HCT116 (cell line): ENCODE measurements at regions not wholly inside any gene's neighbourhood (a gene's known extent, or its start where the extent isn't known, plus 50 kb on each side); places are given as distances from the start of the nearest gene placed in this dataset.

Experiments used
- ATAC-seq: fragments of 200-7000 bp; cut with Tn5 transposase; 2 replicates; pipeline ENCODE4 v1.9.1; 2020; ENCODE audit warnings: mild to moderate bottlenecking, moderate library complexity
- BruUV-seq: library from RNA; stranded (reverse); fragments of 400-500 nt; replicated peaks from 2 replicates; lab custom pipeline; 2021; lab: Mats Ljungman, UMichigan
- CTCF ChIA-PET: fragments of 300-600 bp; sonication (Branson Sonifier 250); formaldehyde crosslinking; loops from one replicate; lab custom pipeline; 2021; ENCODE audit warnings: antibody characterized with exemption; lab: Charles Lee
- POLR2A ChIA-PET: fragments of 300-600, 350-600 bp; sonication (Branson Sonifier 250); formaldehyde crosslinking; loops from one replicate; lab custom pipeline; 2021; ENCODE audit warnings: antibody characterized with exemption; lab: Charles Lee
- RAD21 ChIA-PET, 2 experiments: fragments of 300-600 bp; sonication (Branson Sonifier 250); formaldehyde crosslinking; loops; one replicate each; lab custom pipeline; 2023; ENCODE audit warnings: low total read pairs in 2 of 2; ENCODE audit not compliant: uncharacterized antibody in 2 of 2, unreplicated experiment in 2 of 2, low non-redundant PET in 1 of 2; lab: Charles Lee
- DNase-seq: peaks from one replicate; pipeline ENCODE4 v3.0.0-alpha.2; 2010; ENCODE audit warnings: low read depth, low spot score
- H2AFZ ChIP-seq: fragments of 200-600 bp; shearing (Covaris generic), sonication (generic); 2 replicates; pipeline ENCODE4 v1.6.1; 2017; ENCODE audit warnings: low read depth, mixed run types, mixed read lengths, antibody characterized with exemption, low read length; ENCODE audit not compliant: poor library complexity, severe bottlenecking
- H3K27ac ChIP-seq: 2 replicates; pipeline ENCODE4 v1.5.1; 2012; ENCODE audit warnings: low read depth, low read length
- H3K27me3 ChIP-seq: fragments of 200-600 bp; sonication (generic); 2 replicates; pipeline ENCODE4 v1.6.1; 2016; ENCODE audit warnings: mixed run types, low read length, mixed read lengths; ENCODE audit not compliant: insufficient read depth
- H3K36me3 ChIP-seq, 2 experiments: fragments of 200-500 bp in 1 of 2; fragments of 200-600 bp in 1 of 2; sonication (Bioruptor generic) in 1 of 2; sonication (generic) in 1 of 2; 2 replicates each; pipeline versions ENCODE4 v1.5.1 to v1.6.1; 2014 to 2016; ENCODE audit warnings: low read length in 2 of 2, inconsistent platforms in 1 of 2, mixed read lengths in 1 of 2, mixed run types in 1 of 2; ENCODE audit not compliant: insufficient read depth in 2 of 2, control insufficient read depth in 1 of 2
- H3K4me1 ChIP-seq, 2 experiments: fragments of 200-600 bp in 1 of 2; sonication (generic) in 1 of 2; 2 replicates each; pipeline versions ENCODE4 v1.5.1 to v1.6.1; 2012 to 2017; ENCODE audit warnings: low read length in 2 of 2, inconsistent platforms in 1 of 2, mild to moderate bottlenecking in 1 of 2, mixed read lengths in 1 of 2, mixed run types in 1 of 2, moderate library complexity in 1 of 2; ENCODE audit not compliant: insufficient read depth in 2 of 2, control insufficient read depth in 1 of 2
- H3K4me2 ChIP-seq: fragments of 200-600 bp; sonication (generic); 2 replicates; pipeline ENCODE4 v1.6.1; 2017; ENCODE audit warnings: mixed run types, low read length, mixed read lengths
- H3K4me3 ChIP-seq, 2 experiments: fragments of 200-600 bp in 1 of 2; sonication (generic) in 1 of 2; replicated peaks in 1 of 2; 2 replicates each; pipeline ENCODE4 v1.5.1; 2011 to 2016; ENCODE audit warnings: low read length in 2 of 2, control low read depth in 1 of 2, low read depth in 1 of 2, mild to moderate bottlenecking in 1 of 2, mixed read lengths in 1 of 2, mixed run types in 1 of 2
- H3K79me2 ChIP-seq: fragments of 200-600 bp; sonication (generic); 2 replicates; pipeline ENCODE4 v1.6.1; 2017; ENCODE audit warnings: mild to moderate bottlenecking, mixed run types, low read length, moderate library complexity, mixed read lengths; ENCODE audit not compliant: insufficient read depth
- H3K9ac ChIP-seq: fragments of 200-600 bp; sonication (generic); 2 replicates; pipeline ENCODE4 v1.6.1; 2016; ENCODE audit warnings: low read length, mixed read lengths
- H3K9me2 ChIP-seq: fragments of 200-600 bp; sonication (generic), shearing (Covaris generic); 2 replicates; pipeline ENCODE4 v1.6.1; 2017; ENCODE audit warnings: mixed run types, mild to moderate bottlenecking, moderate library complexity; ENCODE audit not compliant: insufficient read depth
- H3K9me3 ChIP-seq, 2 experiments: fragments of 200-500 bp in 1 of 2; fragments of 200-600 bp in 1 of 2; sonication (Bioruptor generic) in 1 of 2; sonication (generic) in 1 of 2; 2 replicates each; pipeline ENCODE4 v1.6.1; 2014 to 2017; ENCODE audit warnings: low read length in 2 of 2, mixed read lengths in 2 of 2, inconsistent platforms in 1 of 2, low read depth in 1 of 2, mild to moderate bottlenecking in 1 of 2, mixed run types in 1 of 2, moderate library complexity in 1 of 2; ENCODE audit not compliant: control insufficient read depth in 1 of 2, insufficient read depth in 1 of 2
- H4K20me1 ChIP-seq: fragments of 200-600 bp; sonication (generic), shearing (Covaris generic); 2 replicates; pipeline ENCODE4 v1.6.1; 2017; ENCODE audit warnings: mixed run types, mild to moderate bottlenecking, moderate library complexity; ENCODE audit not compliant: insufficient read depth
- ATF3 ChIP-seq: IDR thresholded peaks from 2 replicates; pipeline ENCODE4 v1.6.1; 2012
- CEBPB ChIP-seq: IDR thresholded peaks from 2 replicates; pipeline ENCODE4 v1.6.1; 2012; ENCODE audit warnings: low read depth
- CTCF ChIP-seq, 3 experiments: fragments of 200-600 bp in 1 of 3; sonication (generic) in 1 of 3; IDR thresholded peaks in 2 of 3; conservative IDR thresholded peaks in 1 of 3; 2 replicates each; pipeline ENCODE4 v1.5.1; 2012 to 2017; ENCODE audit warnings: low read depth in 2 of 3, low read length in 2 of 3, antibody characterized with exemption in 1 of 3, borderline replicate concordance in 1 of 3, control low read depth in 1 of 3, mild to moderate bottlenecking in 1 of 3, mixed read lengths in 1 of 3, mixed run types in 1 of 3, moderate library complexity in 1 of 3; ENCODE audit not compliant: insufficient read depth in 1 of 3
- EGR1 ChIP-seq: IDR thresholded peaks from 2 replicates; pipeline ENCODE4 v1.6.1; 2012; ENCODE audit warnings: low read depth
- EZH2phosphoT487 ChIP-seq: fragments of 200-600 bp; IDR thresholded peaks from 2 replicates; pipeline ENCODE4 v1.6.1; 2018; ENCODE audit warnings: antibody characterized with exemption, borderline replicate concordance
- JUND ChIP-seq: IDR thresholded peaks from 2 replicates; pipeline ENCODE4 v1.6.1; 2012
- POLR2A ChIP-seq: IDR thresholded peaks from 2 replicates; pipeline ENCODE4 v1.7.0; 2011; ENCODE audit warnings: borderline replicate concordance; ENCODE audit not compliant: insufficient read depth, insufficient read length; ENCODE audit errors: extremely low read depth
- POLR2AphosphoS5 ChIP-seq: IDR thresholded peaks from 2 replicates; pipeline ENCODE4 v1.6.1; 2011; ENCODE audit warnings: mild to moderate bottlenecking, low read depth, low read length, moderate library complexity
- REST ChIP-seq: IDR thresholded peaks from 2 replicates; pipeline ENCODE4 v1.6.1; 2012; ENCODE audit warnings: low read depth
- SIN3A ChIP-seq: IDR thresholded peaks from 2 replicates; pipeline ENCODE4 v1.6.1; 2012; ENCODE audit warnings: low read depth
- SP1 ChIP-seq: IDR thresholded peaks from 2 replicates; pipeline ENCODE4 v1.6.1; 2012; ENCODE audit warnings: low read depth
- SRF ChIP-seq: IDR thresholded peaks from 2 replicates; pipeline ENCODE4 v1.6.1; 2012; ENCODE audit warnings: low read depth
- TCF7L2 ChIP-seq: IDR thresholded peaks from 2 replicates; pipeline ENCODE4 v1.7.0; 2011; ENCODE audit warnings: borderline replicate concordance, inconsistent platforms; ENCODE audit not compliant: insufficient read depth, insufficient read length; ENCODE audit errors: extremely low read depth
- ZNF274 ChIP-seq: fragments of 200-500 bp; sonication (Bioruptor generic); IDR thresholded peaks from 2 replicates; pipeline ENCODE4 v1.6.1; 2014; ENCODE audit warnings: mild to moderate bottlenecking, low read depth, low read length, inconsistent platforms
- intact Hi-C: fragments of 100-400 bp; cut with micrococcal nuclease; formaldehyde crosslinking; loops from 2 replicates; pipeline ENCODE4 v1.10.0; 2022
- TF ChIP-seq, protein P1 (sequence below): IDR thresholded peaks from 2 replicates; pipeline ENCODE4 v1.6.1; 2011; ENCODE audit warnings: mild to moderate bottlenecking, low read length, moderate library complexity; ENCODE audit not compliant: insufficient replicate concordance; ENCODE audit errors: extremely low read depth

DNA sequence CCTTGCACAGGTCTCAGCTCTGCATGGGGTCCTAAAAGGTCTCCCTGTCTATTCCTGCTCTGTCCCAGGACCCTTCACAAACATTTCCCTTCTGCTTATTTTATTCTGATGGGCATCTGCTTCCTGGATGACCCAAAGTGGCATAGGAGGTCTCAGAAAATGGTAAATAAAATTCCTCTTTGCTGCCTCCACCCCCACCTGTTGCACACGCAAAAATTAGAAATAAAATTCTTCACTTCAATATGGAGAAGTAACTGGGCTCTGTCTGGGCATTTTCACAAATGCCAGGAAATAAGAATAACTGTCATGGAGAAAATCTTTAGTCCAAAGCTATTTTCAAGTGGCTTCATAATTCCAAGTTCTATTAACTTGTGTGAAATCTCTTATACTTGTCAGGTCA, 106.6 kb upstream of the MAP1B start (continued):
- TF ChIP-seq, protein P1, sequence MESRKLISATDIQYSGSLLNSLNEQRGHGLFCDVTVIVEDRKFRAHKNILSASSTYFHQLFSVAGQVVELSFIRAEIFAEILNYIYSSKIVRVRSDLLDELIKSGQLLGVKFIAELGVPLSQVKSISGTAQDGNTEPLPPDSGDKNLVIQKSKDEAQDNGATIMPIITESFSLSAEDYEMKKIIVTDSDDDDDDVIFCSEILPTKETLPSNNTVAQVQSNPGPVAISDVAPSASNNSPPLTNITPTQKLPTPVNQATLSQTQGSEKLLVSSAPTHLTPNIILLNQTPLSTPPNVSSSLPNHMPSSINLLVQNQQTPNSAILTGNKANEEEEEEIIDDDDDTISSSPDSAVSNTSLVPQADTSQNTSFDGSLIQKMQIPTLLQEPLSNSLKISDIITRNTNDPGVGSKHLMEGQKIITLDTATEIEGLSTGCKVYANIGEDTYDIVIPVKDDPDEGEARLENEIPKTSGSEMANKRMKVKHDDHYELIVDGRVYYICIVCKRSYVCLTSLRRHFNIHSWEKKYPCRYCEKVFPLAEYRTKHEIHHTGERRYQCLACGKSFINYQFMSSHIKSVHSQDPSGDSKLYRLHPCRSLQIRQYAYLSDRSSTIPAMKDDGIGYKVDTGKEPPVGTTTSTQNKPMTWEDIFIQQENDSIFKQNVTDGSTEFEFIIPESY = no peak
- TF ChIP-seq POLR2A (no peak), SRF (no peak)
- TF ChIP-seq, all 23 proteins: peak for 0

- H3K36me3 ChIP-seq = no peaks in the 10 kb centered on the region
- POLR2A ChIA-PET = no interaction called here
- DNase-seq (no peak), ATAC-seq (no peak)
- no peak overlapping the region for H3K4me3 ChIP-seq
- CTCF ChIA-PET = no interaction called here
- RAD21 ChIA-PET = no interaction called here
- H4K20me1 ChIP-seq = no peaks in the 10 kb centered on the region
- no peaks in the 10 kb centered on the region for H3K27me3 ChIP-seq
- H3K4me2 ChIP-seq = no peak overlapping the region
- BruUV-seq = no TSS peak
- no peaks in the 10 kb centered on the region for H3K79me2 ChIP-seq
- no peak overlapping the region for H2AFZ ChIP-seq
- no peak overlapping the region for H3K9ac ChIP-seq
- intact Hi-C loops = no loop called here
- peaks cover 0 to 3% of the 10 kb centered on the region in 2 experiments; a peak in 1 of 4 replicates for H3K4me1 ChIP-seq
- H3K9me2 ChIP-seq = no peaks in the 10 kb centered on the region
- no peak overlapping the region for H3K27ac ChIP-seq
- H3K9me3 ChIP-seq = no peaks in the 10 kb centered on the region
- TF ChIP-seq ATF3 = no peak
- TF ChIP-seq SRF = no peak
- no peak for TF ChIP-seq POLR2A
- TF ChIP-seq CEBPB = no peak
- TF ChIP-seq, protein P1 = no peak
- TF ChIP-seq JUND = no peak
- no peak for TF ChIP-seq EZH2phosphoT487
- TF ChIP-seq SIN3A = no peak
- no peak for TF ChIP-seq POLR2AphosphoS5
- no peak for TF ChIP-seq TCF7L2
- no peak for TF ChIP-seq REST
- TF ChIP-seq CTCF (IDR thresholded peaks at IDR 0.05 in 2 of 3, conservative IDR thresholded peaks at IDR 0.05 in 1 of 3; ENCODE audit: borderline replicate concordance in 1 of 3, insufficient read depth in 1 of 3, low read depth in 2 of 3, low read length in 2 of 3) = no peak
- no peak for TF ChIP-seq EGR1
- TF ChIP-seq ZNF274 = no peak
- no peak for TF ChIP-seq SP1
Measured at GRCh38 chr5:72005671-72006070, 101.6 kb upstream of the MAP1B start.
